ENCODE measurements at regions not wholly inside any gene's neighbourhood (a gene's known extent, or its start where the extent isn't known, plus 50 kb on each side); places are given as distances from the start of the nearest gene placed in this dataset.
"Not testable (repeated sequence)": the region's sequence is repeated elsewhere in the genome, so short reads cannot be mapped to it uniquely, and the experiment has no call there.

GRCh38 chr9:27688954-27689353 lies 115.7 kb upstream of the C9orf72 start:
- no peak for DNase-seq (ENCODE audit: extremely low read depth, low read depth)
- TF ChIP-seq CTCF (IDR thresholded peaks at IDR 0.05; ENCODE audit: low read depth, low read length): no peak

- not testable (repeated sequence) for DNase-seq (ENCODE audit: extremely low read depth, low read depth)
These were observed 117.5 kb upstream of the C9orf72 start for GRCh38 chr9:27690816-27691215.

GRCh38 chr9:27699621-27700020 lies 126.3 kb upstream of the C9orf72 start:
- no peak for TF ChIP-seq CTCF (IDR thresholded peaks at IDR 0.05; ENCODE audit: low read depth, low read length)
- no peak for DNase-seq (ENCODE audit: extremely low read depth, low read depth)

GRCh38 chr9:27701016-27701415 lies 127.7 kb upstream of the C9orf72 start:
- no peak for TF ChIP-seq CTCF (IDR thresholded peaks at IDR 0.05; ENCODE audit: low read depth, low read length)
- DNase-seq (ENCODE audit: extremely low read depth, low read depth): no peak

- no peak for TF ChIP-seq CTCF (IDR thresholded peaks at IDR 0.05; ENCODE audit: low read depth, low read length)
- no peak for DNase-seq (ENCODE audit: extremely low read depth, low read depth)
These were observed 128.3 kb upstream of the C9orf72 start for GRCh38 chr9:27701587-27701986.

- no peak for DNase-seq (ENCODE audit: extremely low read depth, low read depth)
- TF ChIP-seq CTCF (IDR thresholded peaks at IDR 0.05; ENCODE audit: low read depth, low read length): no peak
These were observed 130.1 kb upstream of the C9orf72 start for GRCh38 chr9:27703216-27703980.

- no peak for DNase-seq (ENCODE audit: extremely low read depth, low read depth)
- no peak for TF ChIP-seq CTCF (IDR thresholded peaks at IDR 0.05; ENCODE audit: low read depth, low read length)
These were observed 138.0 kb upstream of the C9orf72 start for GRCh38 chr9:27711241-27711640.

- no peak for TF ChIP-seq CTCF (IDR thresholded peaks at IDR 0.05; ENCODE audit: low read depth, low read length)
- DNase-seq (ENCODE audit: extremely low read depth, low read depth): no peak
These were observed 139.5 kb upstream of the C9orf72 start for GRCh38 chr9:27712806-27713205.

Measured in AG09319 (cell line).